OCI-LY1 (cell line): ENCODE measurements at regions not wholly inside any gene's neighbourhood (a gene's known extent, or its start where the extent isn't known, plus 50 kb on each side); places are given as distances from the start of the nearest gene placed in this dataset.

Source experiments
- CTCF ChIP-seq: fragments of 200-600 bp; sonication (generic), shearing (Covaris generic); IDR thresholded peaks from 2 replicates; pipeline ENCODE4 v1.5.1; 2017; ENCODE audit warnings: mild to moderate bottlenecking, antibody characterized with exemption, low read length, moderate library complexity, mixed read lengths
- EZH2 ChIP-seq: fragments of 200-600 bp; sonication (generic), shearing (Covaris generic); IDR thresholded peaks from 2 replicates; pipeline ENCODE4 v1.8.0; 2017; ENCODE audit warnings: borderline replicate concordance, mixed run types, mild to moderate bottlenecking, antibody characterized with exemption, low read length, moderate library complexity, mixed read lengths

- no peak for TF ChIP-seq CTCF
- no peak for TF ChIP-seq EZH2
These were observed 733.0 kb downstream of the TNS3 start for GRCh38 chr7:46848944-46849343.
